ENCODE measurements at regions not wholly inside any gene's neighbourhood (a gene's known extent, or its start where the extent isn't known, plus 50 kb on each side); places are given as distances from the start of the nearest gene placed in this dataset.

DNA sequence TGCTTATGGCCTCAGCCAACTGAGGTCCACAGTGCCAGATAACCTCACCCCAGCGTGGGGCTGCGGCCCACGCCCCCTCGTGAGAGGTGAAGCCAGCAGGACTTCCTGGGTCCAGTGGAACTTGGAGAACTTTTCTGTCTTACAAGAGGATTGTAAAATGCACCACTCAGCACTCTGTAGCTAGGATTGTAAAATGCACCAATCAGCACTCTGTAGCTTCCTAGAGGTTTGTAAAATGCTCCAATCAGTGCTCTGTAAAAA is 109.1 kb downstream of the AKAP11 start:
- TF ChIP-seq POLR2A (IDR thresholded peaks at IDR 0.05; ENCODE audit: low read length) (no peak), GATA1 (IDR thresholded peaks at IDR 0.05; ENCODE audit: low read depth, low read length) (no peak)
